IPS-18a (cell line): ENCODE measurements at regions not wholly inside any gene's neighbourhood (a gene's known extent, or its start where the extent isn't known, plus 50 kb on each side); places are given as distances from the start of the nearest gene placed in this dataset.

ENCODE experiments used
- H3K27ac ChIP-seq: one replicate; pipeline ENCODE4 v1.5.1; 2013; ENCODE audit warnings: low read length
- H3K27me3 ChIP-seq: one replicate; pipeline ENCODE4 v1.6.1; 2013; ENCODE audit warnings: mild to moderate bottlenecking, low read length; ENCODE audit not compliant: control insufficient read depth, insufficient read depth
- H3K36me3 ChIP-seq: one replicate; pipeline ENCODE4 v1.6.1; 2013; ENCODE audit warnings: low read depth, low read length; ENCODE audit not compliant: control insufficient read depth
- H3K4me1 ChIP-seq: one replicate; pipeline ENCODE4 v1.6.1; 2013; ENCODE audit warnings: low read depth, low read length; ENCODE audit not compliant: control insufficient read depth
- H3K4me3 ChIP-seq: one replicate; pipeline ENCODE4 v1.5.1; 2013; ENCODE audit warnings: low read length
- H3K9ac ChIP-seq: one replicate; pipeline ENCODE4 v1.6.1; 2013; ENCODE audit warnings: mild to moderate bottlenecking, low read length, moderate library complexity
- H3K9me3 ChIP-seq: one replicate; pipeline ENCODE4 v1.6.1; 2013; ENCODE audit warnings: low read depth, low read length; ENCODE audit not compliant: control insufficient read depth

- Histone ChIP-seq H3K9me3 (no peaks in the 10 kb centered on the region), H3K4me1 (peaks cover 5% of the 10 kb centered on the region), H3K4me3 (no peak overlapping the region), H3K27ac (no peak overlapping the region), H3K9ac (no peak overlapping the region), H3K36me3 (no peaks in the 10 kb centered on the region), H3K27me3 (no peaks in the 10 kb centered on the region)
Measured at GRCh38 chr2:67215214-67216055, 181.7 kb upstream of the ETAA1 start.

GRCh38 chr2:67216103-67216502, 181.0 kb upstream of the ETAA1 start:
- Histone ChIP-seq H3K27me3 (no peaks in the 10 kb centered on the region), H3K4me1 (peaks cover 5% of the 10 kb centered on the region), H3K36me3 (no peaks in the 10 kb centered on the region), H3K9ac (no peak overlapping the region), H3K27ac (no peak overlapping the region), H3K9me3 (no peaks in the 10 kb centered on the region), H3K4me3 (no peak overlapping the region)

- no peak overlapping the region for H3K4me3 ChIP-seq
- no peaks in the 10 kb centered on the region for H3K9me3 ChIP-seq
- H3K9ac ChIP-seq: no peak overlapping the region
- H3K27me3 ChIP-seq: no peaks in the 10 kb centered on the region
- H3K36me3 ChIP-seq: no peaks in the 10 kb centered on the region
- peaks cover 5% of the 10 kb centered on the region for H3K4me1 ChIP-seq
- no peak overlapping the region for H3K27ac ChIP-seq
Measured at GRCh38 chr2:67216881-67217280, 180.3 kb upstream of the ETAA1 start.

- Histone ChIP-seq H3K9ac (no peak overlapping the region), H3K36me3 (no peaks in the 10 kb centered on the region), H3K27ac (no peak overlapping the region), H3K27me3 (no peaks in the 10 kb centered on the region), H3K4me3 (no peak overlapping the region), H3K4me1 (peaks cover 5% of the 10 kb centered on the region), H3K9me3 (no peaks in the 10 kb centered on the region)
Measured at GRCh38 chr2:67217398-67217797, 179.7 kb upstream of the ETAA1 start.

GRCh38 chr2:67218056-67218455, 179.1 kb upstream of the ETAA1 start:
- Histone ChIP-seq H3K27me3 (no peaks in the 10 kb centered on the region), H3K9ac (no peak overlapping the region), H3K4me1 (peaks cover 5% of the 10 kb centered on the region), H3K27ac (no peak overlapping the region), H3K9me3 (no peaks in the 10 kb centered on the region), H3K36me3 (no peaks in the 10 kb centered on the region), H3K4me3 (no peak overlapping the region)

- Histone ChIP-seq H3K36me3 (no peaks in the 10 kb centered on the region), H3K9ac (no peak overlapping the region), H3K27me3 (no peaks in the 10 kb centered on the region), H3K4me1 (peaks cover 5% of the 10 kb centered on the region), H3K27ac (no peak overlapping the region), H3K4me3 (no peak overlapping the region), H3K9me3 (no peaks in the 10 kb centered on the region)
Measured at GRCh38 chr2:67219651-67220050, 177.5 kb upstream of the ETAA1 start.

- Histone ChIP-seq H3K9me3 (no peaks in the 10 kb centered on the region), H3K9ac (no peak overlapping the region), H3K4me1 (no peaks in the 10 kb centered on the region), H3K27ac (no peak overlapping the region), H3K4me3 (no peak overlapping the region), H3K27me3 (no peaks in the 10 kb centered on the region), H3K36me3 (no peaks in the 10 kb centered on the region)
Measured at GRCh38 chr2:67221266-67221665, 175.9 kb upstream of the ETAA1 start.

GRCh38 chr2:67225287-67225973, 171.7 kb upstream of the ETAA1 start:
- Histone ChIP-seq H3K9me3 (no peaks in the 10 kb centered on the region), H3K9ac (no peak overlapping the region), H3K27me3 (no peaks in the 10 kb centered on the region), H3K4me3 (no peak overlapping the region), H3K36me3 (no peaks in the 10 kb centered on the region), H3K27ac (no peak overlapping the region), H3K4me1 (no peaks in the 10 kb centered on the region)

GRCh38 chr2:67229706-67230105, 167.4 kb upstream of the ETAA1 start:
- Histone ChIP-seq H3K36me3 (no peaks in the 10 kb centered on the region), H3K9me3 (no peaks in the 10 kb centered on the region), H3K27ac (no peak overlapping the region), H3K9ac (no peak overlapping the region), H3K4me3 (no peak overlapping the region), H3K4me1 (no peaks in the 10 kb centered on the region), H3K27me3 (no peaks in the 10 kb centered on the region)

GRCh38 chr2:67232936-67233335, 164.2 kb upstream of the ETAA1 start:
- H3K9me3 ChIP-seq: no peaks in the 10 kb centered on the region
- no peak overlapping the region for H3K27ac ChIP-seq

GRCh38 chr2:67234440-67234839, 162.7 kb upstream of the ETAA1 start:
- no peaks in the 10 kb centered on the region for H3K27me3 ChIP-seq
- no peak overlapping the region for H3K9ac ChIP-seq
- no peaks in the 10 kb centered on the region for H3K9me3 ChIP-seq
- H3K4me3 ChIP-seq: no peak overlapping the region
- no peaks in the 10 kb centered on the region for H3K4me1 ChIP-seq
- no peak overlapping the region for H3K27ac ChIP-seq
- no peaks in the 10 kb centered on the region for H3K36me3 ChIP-seq

More at GRCh38 chr2:67232936-67233335, 164.2 kb upstream of the ETAA1 start:
- Histone ChIP-seq H3K4me3 (no peak overlapping the region), H3K4me1 (no peaks in the 10 kb centered on the region), H3K27me3 (no peaks in the 10 kb centered on the region), H3K36me3 (no peaks in the 10 kb centered on the region), H3K9ac (no peak overlapping the region)

GRCh38 chr2:67237288-67237687, 159.8 kb upstream of the ETAA1 start:
- Histone ChIP-seq H3K9me3 (no peaks in the 10 kb centered on the region), H3K4me3 (no peak overlapping the region), H3K27me3 (no peaks in the 10 kb centered on the region), H3K9ac (no peak overlapping the region), H3K27ac (no peak overlapping the region), H3K36me3 (no peaks in the 10 kb centered on the region), H3K4me1 (no peaks in the 10 kb centered on the region)
